Prostate gland (tissue), 2 donors: ENCODE measurements at regions not wholly inside any gene's neighbourhood (a gene's known extent, or its start where the extent isn't known, plus 50 kb on each side); places are given as distances from the start of the nearest gene placed in this dataset.

Experiments used
- POLR2A ChIP-seq: fragments of 450-650 bp; IDR thresholded peaks from one replicate; pipeline ENCODE4 v1.6.1; 2016; ENCODE audit warnings: antibody characterized with exemption, mild to moderate bottlenecking
- POLR2AphosphoS5 ChIP-seq: sonication (generic); formaldehyde crosslinking; IDR thresholded peaks from one replicate; pipeline ENCODE4 v1.6.1; 2017; ENCODE audit warnings: antibody characterized with exemption
- TF ChIP-seq, protein P1 (sequence below), 4 experiments: fragments of 200-600 bp in 2 of 4; fragments of 450-650 bp in 2 of 4; sonication (generic) in 2 of 4; IDR thresholded peaks; 1 replicate in 3 of 4; 2 replicates in 1 of 4; pipeline ENCODE4 v1.5.1; 2016 to 2019; ENCODE audit warnings: antibody characterized with exemption in 4 of 4, mild to moderate bottlenecking in 2 of 4, moderate library complexity in 2 of 4

GRCh38 chr9:117480253-117480652 lies 65.4 kb upstream of the ASTN2 start:
- TF ChIP-seq, protein P1, sequence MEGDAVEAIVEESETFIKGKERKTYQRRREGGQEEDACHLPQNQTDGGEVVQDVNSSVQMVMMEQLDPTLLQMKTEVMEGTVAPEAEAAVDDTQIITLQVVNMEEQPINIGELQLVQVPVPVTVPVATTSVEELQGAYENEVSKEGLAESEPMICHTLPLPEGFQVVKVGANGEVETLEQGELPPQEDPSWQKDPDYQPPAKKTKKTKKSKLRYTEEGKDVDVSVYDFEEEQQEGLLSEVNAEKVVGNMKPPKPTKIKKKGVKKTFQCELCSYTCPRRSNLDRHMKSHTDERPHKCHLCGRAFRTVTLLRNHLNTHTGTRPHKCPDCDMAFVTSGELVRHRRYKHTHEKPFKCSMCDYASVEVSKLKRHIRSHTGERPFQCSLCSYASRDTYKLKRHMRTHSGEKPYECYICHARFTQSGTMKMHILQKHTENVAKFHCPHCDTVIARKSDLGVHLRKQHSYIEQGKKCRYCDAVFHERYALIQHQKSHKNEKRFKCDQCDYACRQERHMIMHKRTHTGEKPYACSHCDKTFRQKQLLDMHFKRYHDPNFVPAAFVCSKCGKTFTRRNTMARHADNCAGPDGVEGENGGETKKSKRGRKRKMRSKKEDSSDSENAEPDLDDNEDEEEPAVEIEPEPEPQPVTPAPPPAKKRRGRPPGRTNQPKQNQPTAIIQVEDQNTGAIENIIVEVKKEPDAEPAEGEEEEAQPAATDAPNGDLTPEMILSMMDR (IDR thresholded peaks at IDR 0.05) = no peak
- no peak for TF ChIP-seq POLR2A
- TF ChIP-seq POLR2AphosphoS5 = no peak
